ENCODE measurements at regions not wholly inside any gene's neighbourhood (a gene's known extent, or its start where the extent isn't known, plus 50 kb on each side); places are given as distances from the start of the nearest gene placed in this dataset.

DNA sequence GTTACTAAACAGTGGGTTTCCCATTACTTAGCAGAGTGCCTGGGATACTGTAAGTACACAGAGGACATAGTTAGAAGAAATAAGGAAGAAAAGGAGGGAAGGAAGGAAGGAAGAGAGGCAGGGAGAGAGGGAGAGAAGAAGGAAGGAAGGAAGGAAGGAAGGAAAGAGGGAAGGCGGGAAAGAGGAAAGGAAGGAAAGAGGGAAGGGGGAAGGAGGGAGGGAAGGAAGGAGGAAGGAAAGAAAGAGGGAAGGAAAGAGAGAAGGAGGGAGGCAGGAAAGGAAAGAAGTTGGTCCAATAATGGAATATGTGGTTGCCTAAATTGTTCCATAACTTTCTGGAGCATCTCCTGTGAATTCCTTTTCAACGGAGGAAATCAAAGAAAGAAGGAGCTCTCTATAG lies 1230.4 kb downstream of the AACS start:
- TF ChIP-seq, protein P1, sequence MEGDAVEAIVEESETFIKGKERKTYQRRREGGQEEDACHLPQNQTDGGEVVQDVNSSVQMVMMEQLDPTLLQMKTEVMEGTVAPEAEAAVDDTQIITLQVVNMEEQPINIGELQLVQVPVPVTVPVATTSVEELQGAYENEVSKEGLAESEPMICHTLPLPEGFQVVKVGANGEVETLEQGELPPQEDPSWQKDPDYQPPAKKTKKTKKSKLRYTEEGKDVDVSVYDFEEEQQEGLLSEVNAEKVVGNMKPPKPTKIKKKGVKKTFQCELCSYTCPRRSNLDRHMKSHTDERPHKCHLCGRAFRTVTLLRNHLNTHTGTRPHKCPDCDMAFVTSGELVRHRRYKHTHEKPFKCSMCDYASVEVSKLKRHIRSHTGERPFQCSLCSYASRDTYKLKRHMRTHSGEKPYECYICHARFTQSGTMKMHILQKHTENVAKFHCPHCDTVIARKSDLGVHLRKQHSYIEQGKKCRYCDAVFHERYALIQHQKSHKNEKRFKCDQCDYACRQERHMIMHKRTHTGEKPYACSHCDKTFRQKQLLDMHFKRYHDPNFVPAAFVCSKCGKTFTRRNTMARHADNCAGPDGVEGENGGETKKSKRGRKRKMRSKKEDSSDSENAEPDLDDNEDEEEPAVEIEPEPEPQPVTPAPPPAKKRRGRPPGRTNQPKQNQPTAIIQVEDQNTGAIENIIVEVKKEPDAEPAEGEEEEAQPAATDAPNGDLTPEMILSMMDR (IDR thresholded peaks at IDR 0.05) = no peak
- TF ChIP-seq POLR2A (IDR thresholded peaks at IDR 0.05) = no peak
